ENCODE measurements at regions not wholly inside any gene's neighbourhood (a gene's known extent, or its start where the extent isn't known, plus 50 kb on each side); places are given as distances from the start of the nearest gene placed in this dataset.
A peak's percentile ranks its signal among the peaks of the same experiment; 100 is the strongest.
"Not testable (repeated sequence)": the region's sequence is repeated elsewhere in the genome, so short reads cannot be mapped to it uniquely, and the experiment has no call there.

DNA sequence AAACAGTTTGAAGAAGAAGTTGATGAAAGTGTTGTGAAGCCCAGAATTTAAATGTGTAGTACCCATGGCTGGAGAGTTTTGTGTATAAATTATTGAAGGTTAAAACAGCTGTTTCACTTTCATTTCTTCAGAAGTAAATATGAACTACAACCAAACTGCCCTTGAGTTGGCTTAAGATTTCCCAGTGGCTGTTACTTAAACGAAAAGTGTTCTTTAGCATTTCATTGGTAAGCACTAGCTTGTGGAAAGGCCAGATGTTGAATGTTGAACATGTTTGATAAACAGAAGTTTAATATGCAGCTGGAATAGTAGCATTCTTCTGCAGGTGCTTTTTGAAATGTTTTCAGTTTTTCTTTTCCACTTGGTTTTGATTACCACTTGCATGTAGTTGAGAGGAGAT is 83.2 kb upstream of the TNRC6B start:
- no peak for DNase-seq (ENCODE audit: low read depth)

DNA sequence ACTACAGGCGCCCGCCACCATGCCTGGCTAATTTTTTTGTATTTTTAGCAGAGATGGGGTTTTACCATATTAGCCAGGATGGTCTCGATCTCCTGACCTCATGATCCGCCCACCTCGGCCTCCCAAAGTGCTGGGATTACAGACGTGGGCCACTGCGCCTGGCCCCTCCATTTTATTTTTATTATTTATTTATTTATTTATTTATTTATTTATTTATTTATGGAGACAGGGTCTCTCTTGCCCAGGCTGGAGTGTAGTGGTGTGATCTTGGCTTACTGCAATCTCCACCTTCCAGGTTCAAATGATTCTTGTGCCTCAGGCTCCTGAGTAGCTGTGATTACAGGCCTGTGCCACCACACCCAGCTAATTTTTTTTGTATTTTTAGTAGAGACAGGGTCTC is 77.8 kb upstream of the TNRC6B start:
- not testable (repeated sequence) for DNase-seq (ENCODE audit: low read depth)

DNA sequence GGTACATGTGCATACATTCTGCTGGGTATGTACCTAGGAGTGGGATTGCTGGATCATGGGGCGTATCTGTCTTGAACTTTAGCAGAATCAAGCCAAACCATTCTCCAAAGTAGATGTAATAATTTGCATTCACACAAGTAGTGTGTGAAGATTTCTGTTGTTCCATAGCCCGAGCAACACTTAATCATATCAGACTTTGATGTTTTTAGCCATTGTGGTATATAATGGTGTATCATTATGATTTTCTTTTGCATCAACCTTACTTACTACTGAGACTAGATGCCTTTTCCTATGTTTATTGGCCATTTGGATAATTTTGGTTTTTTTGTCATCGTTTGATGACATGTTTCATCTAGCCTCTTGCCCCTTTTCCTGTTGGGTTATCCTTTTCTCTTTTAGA is 72.0 kb upstream of the TNRC6B start:
- DNase-seq (ENCODE audit: low read depth) = no peak

DNA sequence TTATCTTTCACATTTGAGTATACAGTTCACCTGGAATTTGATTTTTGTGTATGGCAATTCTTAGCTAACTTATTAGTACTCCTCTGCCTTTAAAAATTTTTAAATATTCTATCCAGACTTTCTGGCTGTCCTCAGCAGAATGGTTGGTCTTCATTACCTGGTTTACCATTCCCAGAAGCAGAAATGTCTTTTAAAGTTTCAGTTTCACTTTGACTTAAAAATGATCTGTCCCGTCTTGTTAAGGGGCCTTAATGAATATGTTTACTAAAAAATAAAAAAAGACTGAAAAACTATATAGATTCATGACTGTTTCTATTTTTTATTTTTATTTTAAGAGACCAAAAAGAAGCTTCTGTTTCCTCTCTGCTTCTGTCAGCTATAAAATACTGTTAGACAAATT is 70.5 kb upstream of the TNRC6B start:
- DNase-seq (ENCODE audit: low read depth) = no peak

DNA sequence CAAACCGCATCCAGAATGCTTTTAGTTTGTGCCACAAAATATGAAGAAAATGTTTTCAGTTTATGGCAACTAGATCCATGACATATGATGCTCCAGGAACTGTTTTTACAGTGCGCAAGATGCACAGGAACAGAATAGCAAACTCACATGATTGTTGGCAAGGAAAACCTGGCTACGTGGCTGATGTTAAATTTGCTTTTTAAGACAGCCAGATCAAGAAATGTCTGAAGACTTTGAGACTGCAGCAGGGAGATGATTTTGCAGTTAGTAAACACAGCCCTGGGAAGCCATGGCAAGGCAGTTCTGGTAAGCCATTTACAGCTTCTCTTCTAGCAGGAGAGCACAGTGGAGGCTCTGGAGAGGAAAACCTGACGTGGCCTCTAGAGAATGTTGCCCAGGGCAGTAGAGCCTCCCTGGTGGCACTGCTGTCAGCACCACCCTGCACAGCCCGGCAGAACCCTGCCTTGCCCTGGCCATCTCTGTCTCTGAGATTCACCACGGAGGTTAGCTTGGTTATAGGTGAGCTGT is 69.8 kb upstream of the TNRC6B start:
- DNase-seq (ENCODE audit: low read depth) = no peak

DNA sequence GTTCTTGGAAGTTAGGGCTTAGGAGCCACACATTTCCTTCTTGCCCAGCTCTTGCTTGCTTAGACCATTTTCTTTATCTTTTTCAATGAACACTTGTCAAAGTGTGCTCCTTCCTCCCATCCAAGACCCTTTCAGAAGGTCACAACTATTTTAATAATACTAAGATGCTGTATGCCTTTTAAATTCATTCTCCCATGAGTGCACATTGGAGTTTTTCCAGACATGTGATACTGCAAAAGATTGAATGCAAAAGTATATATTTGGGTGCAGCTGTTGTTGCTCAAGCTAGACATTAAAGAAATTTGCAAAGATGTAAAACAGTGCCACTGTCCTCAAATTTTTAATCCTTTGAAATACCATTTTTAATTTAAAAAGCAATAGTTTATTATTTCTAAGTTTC is 69.3 kb upstream of the TNRC6B start:
- DNase-seq (ENCODE audit: low read depth) = no peak

DNA sequence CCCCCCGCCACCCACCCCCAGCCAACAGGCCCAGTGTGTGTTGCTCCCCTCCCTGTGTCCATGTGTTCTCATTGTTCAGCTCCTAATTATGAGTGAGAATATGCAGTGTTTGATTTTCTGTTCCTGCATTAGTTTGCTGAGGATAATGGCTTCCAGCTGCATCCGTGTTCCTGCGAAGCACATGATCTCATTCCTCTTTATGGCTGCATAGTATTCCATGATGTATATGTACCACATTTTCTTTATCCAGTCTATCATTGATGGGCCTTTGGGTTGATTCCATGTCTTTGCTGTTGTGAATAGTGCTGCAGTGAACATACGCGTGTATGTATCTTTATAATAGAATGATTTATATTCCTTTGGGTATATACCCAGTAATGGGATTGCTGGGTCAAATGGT is 68.8 kb upstream of the TNRC6B start:
- DNase-seq (ENCODE audit: low read depth) = not testable (repeated sequence)

DNA sequence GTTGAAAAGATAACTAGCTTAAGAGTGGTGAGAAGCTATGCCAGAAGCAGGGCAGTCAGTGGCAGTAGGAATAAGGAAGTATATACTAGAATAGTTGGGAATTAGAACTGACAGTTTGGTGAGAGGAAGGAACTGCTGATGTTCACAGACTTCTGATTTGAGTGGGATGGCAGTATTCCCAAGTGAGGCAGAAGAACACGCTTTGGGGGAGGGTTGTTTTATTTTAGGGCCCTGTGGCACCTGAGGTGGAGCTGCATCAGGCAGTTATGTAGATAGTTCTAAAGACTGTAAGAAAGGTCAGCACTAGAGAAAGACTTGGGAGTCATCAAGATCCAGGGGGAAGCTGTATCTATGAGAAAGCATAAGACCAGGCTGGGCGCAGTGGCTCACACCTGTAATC is 66.3 kb upstream of the TNRC6B start:
- no peak for DNase-seq (ENCODE audit: low read depth)

DNA sequence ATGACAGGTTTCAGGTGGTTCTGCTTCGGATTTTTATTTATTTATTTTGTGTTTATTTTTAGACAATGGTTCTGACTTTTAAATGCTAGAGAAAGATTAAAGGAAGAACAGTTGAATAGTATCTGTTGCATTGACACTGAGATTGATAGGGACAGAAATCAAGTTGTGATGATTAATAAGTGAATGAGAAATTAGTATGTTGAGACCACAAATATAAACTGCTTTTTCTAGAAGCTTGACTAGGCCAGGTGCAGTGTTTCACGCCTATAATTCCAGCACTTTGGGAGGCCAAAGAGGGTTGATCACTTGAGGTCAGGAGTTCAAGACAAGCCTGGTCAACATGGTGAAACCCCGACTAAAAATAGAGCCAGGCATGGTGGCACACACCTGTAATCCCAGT is 65.1 kb upstream of the TNRC6B start:
- no peak for DNase-seq (ENCODE audit: low read depth)

DNA sequence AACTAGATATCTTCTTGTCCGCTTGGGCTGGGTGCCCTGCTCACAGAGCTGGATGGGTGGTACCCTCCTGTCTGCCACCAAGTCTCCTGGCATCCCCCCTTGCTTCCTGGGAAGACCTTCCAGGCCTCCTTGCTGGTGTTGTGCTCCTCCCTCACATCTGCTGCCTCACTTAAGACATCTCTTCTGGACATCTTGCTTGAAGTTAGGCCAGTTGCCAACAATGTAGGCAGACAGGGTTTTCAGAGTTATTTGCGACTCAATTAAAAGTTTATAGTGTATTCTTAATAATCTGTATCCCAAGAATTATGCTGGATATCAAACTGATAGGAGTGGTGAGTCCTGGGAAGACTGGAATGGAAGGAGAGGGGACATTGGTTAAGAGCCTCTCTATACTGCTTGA is 64.0 kb upstream of the TNRC6B start:
- no peak for DNase-seq (ENCODE audit: low read depth)

DNA sequence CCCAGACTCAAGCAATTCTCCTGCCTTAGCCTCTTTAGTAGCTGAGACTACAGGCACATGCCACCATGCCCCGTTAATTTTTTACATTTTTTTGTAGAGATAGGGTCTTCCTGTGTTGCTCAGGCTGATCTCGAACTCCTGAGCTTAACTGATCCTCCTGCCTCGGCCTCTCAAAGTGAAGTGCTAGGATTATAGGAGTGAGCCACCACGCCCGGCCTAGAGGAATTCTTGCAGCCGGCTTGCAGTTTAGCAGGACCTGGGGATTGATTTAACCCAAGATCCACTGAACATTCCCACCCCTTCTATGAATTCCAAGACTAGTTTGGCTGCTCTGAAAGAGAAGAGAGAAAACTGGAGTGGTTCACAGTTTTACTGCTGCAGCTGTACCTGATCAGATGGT is 63.3 kb upstream of the TNRC6B start:
- DNase-seq (ENCODE audit: low read depth) = no peak

DNA sequence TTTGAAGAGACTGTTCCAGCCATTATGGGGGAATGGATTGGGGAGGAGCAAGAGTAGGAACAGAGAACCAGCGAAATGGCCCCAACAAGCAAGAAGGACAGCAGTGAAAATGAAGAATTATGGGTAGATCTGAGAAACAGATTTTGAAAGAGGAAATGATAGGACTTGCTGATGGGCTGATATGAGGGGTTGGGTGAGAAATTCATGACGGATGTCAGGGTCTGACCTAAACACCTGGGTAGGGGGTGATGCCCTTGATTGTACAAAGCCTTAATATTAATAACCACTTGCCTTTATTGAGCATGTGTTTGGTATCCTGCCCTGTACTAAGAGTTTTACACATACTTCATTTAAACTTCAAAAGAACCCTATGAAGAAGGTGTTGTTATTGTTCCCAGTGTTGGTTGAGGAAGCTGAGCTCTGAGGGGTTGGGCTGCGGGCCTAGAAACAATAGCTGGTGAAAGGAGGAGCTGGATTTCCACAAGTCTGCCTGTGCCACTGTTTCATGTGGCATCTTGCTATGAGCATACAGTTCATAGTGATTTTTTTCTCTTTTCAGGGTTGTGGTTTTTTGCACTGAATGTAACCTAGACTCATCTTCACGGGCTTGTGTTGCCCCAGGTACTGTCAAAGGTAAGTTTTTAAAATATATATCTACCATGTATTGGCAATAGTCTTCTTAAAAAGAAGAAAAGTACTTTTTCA is 61.1 kb upstream of the TNRC6B start:
- DNase-seq (ENCODE audit: low read depth) = peak; percentile 8

DNA sequence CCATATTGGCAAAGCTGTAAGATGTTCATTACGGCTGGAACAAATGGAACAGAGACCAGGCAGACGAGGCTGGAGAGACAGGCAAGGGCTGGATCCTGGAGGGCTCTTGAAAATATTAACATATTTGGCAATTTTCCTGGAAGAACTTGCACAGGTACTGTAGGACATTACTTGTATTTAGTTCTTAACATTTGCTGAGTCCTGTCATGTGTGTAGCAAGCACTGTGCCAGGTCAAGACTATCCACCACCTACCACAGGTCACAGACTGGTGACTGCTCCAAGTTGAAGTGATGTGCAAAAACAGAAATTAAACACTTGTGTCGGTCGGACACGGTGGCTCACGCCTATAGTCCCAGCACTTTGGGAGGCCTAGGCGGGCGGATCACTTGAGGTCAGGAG is 58.7 kb upstream of the TNRC6B start:
- no peak for DNase-seq (ENCODE audit: low read depth)

DNA sequence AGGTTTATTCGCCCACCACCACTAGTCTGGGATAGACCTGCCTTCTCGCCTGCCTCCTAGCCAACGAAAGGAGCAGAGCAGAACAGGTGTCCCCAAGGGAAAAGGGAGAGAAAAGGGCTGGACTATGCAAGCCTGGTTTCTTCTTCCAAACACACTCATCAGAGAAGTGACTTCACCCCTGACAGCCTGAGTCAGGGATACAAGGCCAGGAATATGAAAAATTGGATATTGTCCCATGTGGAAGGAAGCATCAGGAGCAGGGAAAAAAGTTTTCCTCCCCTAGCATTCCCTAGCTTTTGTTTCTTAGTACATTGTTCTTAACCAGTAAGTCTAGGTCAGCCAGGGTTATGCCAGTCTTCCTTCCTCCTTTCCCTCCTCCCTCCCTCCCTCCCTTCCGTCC is 56.9 kb upstream of the TNRC6B start:
- DNase-seq (ENCODE audit: low read depth) = no peak

DNA sequence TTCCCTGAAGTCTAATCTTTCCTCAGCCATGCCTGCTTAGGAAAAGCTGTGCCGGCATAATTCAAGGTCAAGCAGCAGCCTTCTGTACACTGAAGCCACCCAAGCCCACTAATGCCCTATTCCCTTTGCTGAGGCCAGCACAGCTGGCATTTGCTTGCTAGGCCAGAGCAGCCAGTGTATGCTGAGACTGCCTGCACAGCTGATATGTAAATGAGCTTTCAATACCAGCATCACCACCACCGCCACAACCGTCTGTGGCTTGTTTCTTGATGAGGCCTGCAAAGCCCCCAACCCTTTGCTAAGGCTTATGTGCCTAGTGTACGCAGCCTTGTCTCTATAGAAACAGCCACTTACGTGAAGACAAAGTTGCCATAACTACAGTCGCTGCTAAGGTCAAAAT is 56.3 kb upstream of the TNRC6B start:
- DNase-seq (ENCODE audit: low read depth) = no peak

DNA sequence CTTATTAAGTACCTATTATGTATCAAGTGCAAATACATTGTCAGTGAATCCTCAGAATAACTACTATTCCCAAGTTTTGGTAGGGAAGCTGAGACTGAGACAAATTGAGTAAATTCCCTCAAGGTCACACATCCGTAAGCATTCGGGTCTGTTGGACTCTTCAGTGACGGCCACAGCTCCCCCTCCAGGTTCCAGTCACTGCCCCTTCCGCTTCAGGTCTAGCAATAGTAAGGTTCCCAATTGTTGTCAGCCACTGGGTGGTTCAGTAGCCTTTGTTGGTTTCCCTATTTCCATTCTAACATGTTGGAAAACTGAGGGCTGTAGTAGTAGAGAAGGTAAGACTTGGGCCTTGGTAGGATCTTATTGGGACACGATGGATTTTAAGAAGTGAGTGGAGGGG is 54.9 kb upstream of the TNRC6B start:
- no peak for DNase-seq (ENCODE audit: low read depth)

DNA sequence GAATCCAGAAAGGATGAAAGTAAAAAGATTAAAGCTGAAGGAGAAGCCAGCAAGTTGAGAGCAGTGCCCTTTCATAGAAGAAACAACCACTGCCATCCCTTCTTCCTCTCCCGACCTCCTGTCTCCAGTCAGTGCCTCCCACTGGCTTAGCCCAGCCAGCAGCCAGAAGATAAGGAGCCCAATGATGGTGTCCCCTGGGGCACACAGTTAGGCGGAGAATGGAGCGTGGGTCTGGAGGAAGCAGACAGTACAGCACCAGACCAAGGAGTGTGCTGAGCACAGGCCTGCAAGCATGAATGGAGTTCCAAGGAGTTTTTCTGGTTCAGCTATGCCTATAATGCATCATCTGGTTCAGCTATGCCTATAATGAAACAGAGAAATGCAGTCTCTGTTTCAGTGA is 54.3 kb upstream of the TNRC6B start:
- DNase-seq (ENCODE audit: low read depth) = no peak
